VCaP (cell line): ENCODE measurements at regions not wholly inside any gene's neighbourhood (a gene's known extent, or its start where the extent isn't known, plus 50 kb on each side); places are given as distances from the start of the nearest gene placed in this dataset.

Experiments used
- H3K27ac ChIP-seq: fragments of 450-650 bp; 2 replicates; pipeline ENCODE4 v1.5.1; 2017
- CTCF ChIP-seq: fragments of 450-650 bp; conservative IDR thresholded peaks from 2 replicates; pipeline ENCODE4 v1.5.1; 2017; ENCODE audit warnings: mild to moderate bottlenecking, moderate library complexity

- H3K27ac ChIP-seq: no peak overlapping the region
- TF ChIP-seq CTCF: no peak
Observed at GRCh38 chrX:34848281-34848680, 94.3 kb upstream of the FAM47B start.

DNA sequence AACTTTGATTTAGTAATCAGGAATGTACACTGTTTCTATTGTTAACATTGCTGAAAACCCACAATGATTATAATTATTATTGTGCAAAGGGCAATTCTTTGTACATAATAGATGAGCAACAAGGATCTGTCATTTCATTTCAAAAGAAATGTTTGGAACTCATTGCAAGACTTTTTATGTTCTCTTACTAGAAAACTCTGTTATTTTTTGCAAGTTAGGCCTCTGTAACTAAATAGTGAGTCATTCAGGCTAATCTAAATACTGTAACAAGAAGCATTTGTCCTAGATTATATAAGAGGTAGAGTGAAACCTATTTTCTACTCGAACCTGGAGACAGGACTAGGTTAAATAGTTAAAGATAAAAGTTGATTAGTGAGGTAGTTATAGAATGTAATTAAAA lies 93.2 kb upstream of the FAM47B start:
- TF ChIP-seq CTCF: no peak
- H3K27ac ChIP-seq: no peak overlapping the region

DNA sequence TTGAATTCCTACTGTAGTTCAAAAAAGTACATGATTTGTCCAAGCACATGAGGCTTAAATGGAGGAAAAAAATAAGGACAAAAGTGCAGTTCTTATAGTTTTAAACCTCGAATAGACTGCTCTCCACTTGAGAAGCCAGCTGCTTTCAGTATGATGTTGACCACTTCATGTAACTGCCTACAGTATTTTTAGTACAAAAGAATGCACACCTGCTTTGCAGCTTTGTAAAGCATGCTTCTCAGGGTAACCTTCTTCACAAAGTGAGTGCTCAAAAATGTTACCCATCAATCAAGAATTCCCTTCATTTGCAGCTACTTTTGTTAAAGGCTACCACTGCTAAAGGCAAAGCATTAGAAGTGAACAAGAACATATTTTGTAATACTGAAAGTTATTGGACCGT lies 83.4 kb upstream of the FAM47B start:
- H3K27ac ChIP-seq: no peak overlapping the region
- no peak for TF ChIP-seq CTCF

DNA sequence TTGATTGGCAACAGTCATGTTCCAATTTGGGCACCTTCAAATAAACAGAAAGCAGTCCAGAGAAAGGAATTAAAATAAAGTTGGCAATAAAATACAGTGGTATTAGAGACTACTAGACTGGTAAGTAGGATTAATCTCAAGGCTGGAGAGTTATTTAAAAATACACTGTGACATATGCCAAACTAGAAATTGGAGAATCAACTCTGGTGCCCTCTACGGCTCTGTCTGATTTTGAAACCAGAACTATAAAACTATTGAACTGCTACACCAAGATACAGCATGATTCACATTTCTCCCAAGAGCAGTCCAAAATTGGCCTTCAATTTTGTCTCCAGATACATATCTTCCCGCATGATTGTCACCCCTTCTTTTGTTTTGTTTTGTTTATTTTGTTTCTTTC lies 78.7 kb upstream of the FAM47B start:
- H3K27ac ChIP-seq: no peak overlapping the region
- TF ChIP-seq CTCF: no peak

GRCh38 chrX:34866646-34867045 lies 76.0 kb upstream of the FAM47B start:
- no peak overlapping the region for H3K27ac ChIP-seq

DNA sequence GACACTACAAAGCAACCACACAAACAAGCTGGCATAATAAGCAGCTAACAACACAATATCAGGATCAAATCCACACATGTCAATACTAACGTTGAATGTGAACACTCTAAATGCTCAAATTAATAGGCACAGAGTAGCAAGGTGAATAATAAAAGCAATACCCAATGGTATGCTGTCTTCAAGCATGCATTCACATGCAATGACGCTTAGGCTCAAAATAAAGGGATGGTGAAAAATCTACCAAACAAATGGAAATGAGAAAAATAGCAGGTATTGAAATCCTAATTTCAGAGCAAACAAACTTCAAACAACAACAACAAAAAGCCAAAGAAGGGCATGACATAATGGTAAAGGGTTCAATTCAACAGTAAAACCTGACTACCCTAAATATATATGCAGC lies 74.0 kb upstream of the FAM47B start:
- H3K27ac ChIP-seq: no peak overlapping the region
- no peak for TF ChIP-seq CTCF

More at GRCh38 chrX:34866646-34867045, 76.0 kb upstream of the FAM47B start:
- no peak for TF ChIP-seq CTCF

- TF ChIP-seq CTCF: no peak
- no peak overlapping the region for H3K27ac ChIP-seq
Observed at GRCh38 chrX:34873500-34874225, 68.9 kb upstream of the FAM47B start.
